OCI-LY7 (cell line): ENCODE measurements at regions not wholly inside any gene's neighbourhood (a gene's known extent, or its start where the extent isn't known, plus 50 kb on each side); places are given as distances from the start of the nearest gene placed in this dataset.

ENCODE experiments used
- BruUV-seq: library from RNA; stranded (reverse); fragments of 400-500 nt; replicated peaks from 2 replicates; lab custom pipeline; 2021; lab: Mats Ljungman, UMichigan
- CTCF ChIA-PET: fragments of 300-600 bp; sonication (Branson Sonifier 250); formaldehyde crosslinking; loops from one replicate; lab custom pipeline; 2022; ENCODE audit warnings: antibody characterized with exemption; ENCODE audit not compliant: unreplicated experiment; lab: Charles Lee
- POLR2A ChIA-PET: fragments of 300-600 bp; sonication (Branson Sonifier 250); formaldehyde crosslinking; loops from one replicate; lab custom pipeline; 2022; ENCODE audit warnings: antibody characterized with exemption; lab: Charles Lee
- DNase-seq: peaks from one replicate; pipeline ENCODE4 v3.0.0-alpha.2; 2015; ENCODE audit warnings: low spot score
- H2AFZ ChIP-seq: fragments of 200-600 bp; sonication (generic), shearing (Covaris generic); 2 replicates; pipeline ENCODE4 v1.6.1; 2014; ENCODE audit warnings: mild to moderate bottlenecking, antibody characterized with exemption, low read length, moderate library complexity
- H3K27ac ChIP-seq: fragments of 200-600 bp; sonication (generic); 2 replicates; pipeline ENCODE4 v1.5.1; 2014; ENCODE audit warnings: mixed run types, low read depth, mild to moderate bottlenecking, moderate library complexity, low read length, inconsistent platforms; ENCODE audit not compliant: poor library complexity, severe bottlenecking
- H3K36me3 ChIP-seq: fragments of 200-600 bp; sonication (generic); 2 replicates; pipeline ENCODE4 v1.6.1; 2014; ENCODE audit warnings: mild to moderate bottlenecking, antibody characterized with exemption, low read length, moderate library complexity, mixed read lengths; ENCODE audit not compliant: insufficient read depth
- H3K4me1 ChIP-seq: fragments of 200-600 bp; sonication (generic); 2 replicates; pipeline ENCODE4 v1.5.1; 2014; ENCODE audit warnings: mild to moderate bottlenecking, low read length; ENCODE audit not compliant: insufficient read depth, poor library complexity, severe bottlenecking
- H3K4me2 ChIP-seq: fragments of 200-600 bp; sonication (generic); 2 replicates; pipeline ENCODE4 v1.6.1; 2014; ENCODE audit warnings: mild to moderate bottlenecking, low read length
- H3K4me3 ChIP-seq: fragments of 200-600 bp; sonication (generic); 2 replicates; pipeline ENCODE4 v1.5.1; 2014; ENCODE audit warnings: mild to moderate bottlenecking, low read depth, low read length; ENCODE audit not compliant: poor library complexity, severe bottlenecking
- H3K79me2 ChIP-seq: fragments of 200-600 bp; sonication (generic); 2 replicates; pipeline ENCODE4 v1.6.1; 2016; ENCODE audit warnings: low read depth, mild to moderate bottlenecking, low read length, moderate library complexity, mixed read lengths; ENCODE audit not compliant: insufficient read depth
- H3K9me2 ChIP-seq: fragments of 200-600 bp; sonication (generic); 2 replicates; pipeline ENCODE4 v1.6.1; 2016; ENCODE audit warnings: mild to moderate bottlenecking, low read length, mixed read lengths; ENCODE audit not compliant: insufficient read depth
- H3K9me3 ChIP-seq: fragments of 200-600 bp; sonication (generic); 2 replicates; pipeline ENCODE4 v1.6.1; 2014; ENCODE audit warnings: mild to moderate bottlenecking, mixed run types, low read length, mixed read lengths
- H4K20me1 ChIP-seq: fragments of 200-600 bp; sonication (generic); 2 replicates; pipeline ENCODE4 v1.6.1; 2014; ENCODE audit warnings: mild to moderate bottlenecking, antibody characterized with exemption, low read length, moderate library complexity, mixed read lengths; ENCODE audit not compliant: insufficient read depth
- EZH2phosphoT487 ChIP-seq: fragments of 200-600 bp; sonication (generic); IDR thresholded peaks from 2 replicates; pipeline ENCODE4 v1.6.1; 2018; ENCODE audit warnings: low read depth, borderline replicate concordance, mild to moderate bottlenecking, mixed run types, antibody characterized with exemption, low read length, moderate library complexity, mixed read lengths
- intact Hi-C: fragments of 100-400 bp; cut with micrococcal nuclease; formaldehyde crosslinking; loops from one replicate; pipeline ENCODE4 v1.10.0; 2022; ENCODE audit not compliant: unreplicated experiment
- TF ChIP-seq, protein P1 (sequence below): fragments of 200-600 bp; sonication (generic); conservative IDR thresholded peaks from 2 replicates; pipeline ENCODE4 v1.5.1; 2014; ENCODE audit warnings: mild to moderate bottlenecking, antibody characterized with exemption, low read length, moderate library complexity, mixed read lengths

GRCh38 chr10:110416776-110417711 lies 80.7 kb upstream of the DUSP5 start:
- TF ChIP-seq, protein P1, sequence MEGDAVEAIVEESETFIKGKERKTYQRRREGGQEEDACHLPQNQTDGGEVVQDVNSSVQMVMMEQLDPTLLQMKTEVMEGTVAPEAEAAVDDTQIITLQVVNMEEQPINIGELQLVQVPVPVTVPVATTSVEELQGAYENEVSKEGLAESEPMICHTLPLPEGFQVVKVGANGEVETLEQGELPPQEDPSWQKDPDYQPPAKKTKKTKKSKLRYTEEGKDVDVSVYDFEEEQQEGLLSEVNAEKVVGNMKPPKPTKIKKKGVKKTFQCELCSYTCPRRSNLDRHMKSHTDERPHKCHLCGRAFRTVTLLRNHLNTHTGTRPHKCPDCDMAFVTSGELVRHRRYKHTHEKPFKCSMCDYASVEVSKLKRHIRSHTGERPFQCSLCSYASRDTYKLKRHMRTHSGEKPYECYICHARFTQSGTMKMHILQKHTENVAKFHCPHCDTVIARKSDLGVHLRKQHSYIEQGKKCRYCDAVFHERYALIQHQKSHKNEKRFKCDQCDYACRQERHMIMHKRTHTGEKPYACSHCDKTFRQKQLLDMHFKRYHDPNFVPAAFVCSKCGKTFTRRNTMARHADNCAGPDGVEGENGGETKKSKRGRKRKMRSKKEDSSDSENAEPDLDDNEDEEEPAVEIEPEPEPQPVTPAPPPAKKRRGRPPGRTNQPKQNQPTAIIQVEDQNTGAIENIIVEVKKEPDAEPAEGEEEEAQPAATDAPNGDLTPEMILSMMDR: no peak
- TF ChIP-seq EZH2phosphoT487: no peak
- H2AFZ ChIP-seq: no peak overlapping the region
- H3K79me2 ChIP-seq: no peaks in the 10 kb centered on the region
- CTCF ChIA-PET: interaction anchor here (0.6 kb wide), 1 partner anchor 63 kb away, joined by 3 read pairs; no protein-coding TSS in a partner anchor
- H3K9me3 ChIP-seq: peaks cover 8% of the 10 kb centered on the region; the same call in 1 of the 2 replicates
- no peak overlapping the region for H3K4me2 ChIP-seq
- H3K27ac ChIP-seq: no peak overlapping the region
- no peak overlapping the region for H3K4me3 ChIP-seq
- DNase-seq: no peak
- no peaks in the 10 kb centered on the region for H3K9me2 ChIP-seq
- POLR2A ChIA-PET: interaction anchor here (0.6 to 2.6 kb wide), 7 partner anchors 9 to 112 kb away, joined by 3 to 16 read pairs (median 5); no protein-coding TSS in a partner anchor
- intact Hi-C loops: no loop called here
- H3K4me1 ChIP-seq: peaks cover 76% of the 10 kb centered on the region
- peaks cover 4% of the 10 kb centered on the region; the same call in 1 of the 2 replicates for H3K36me3 ChIP-seq
- no peaks in the 10 kb centered on the region for H4K20me1 ChIP-seq
- no TSS peak for BruUV-seq

- no peak overlapping the region for H2AFZ ChIP-seq
- no TSS peak for BruUV-seq
- peaks cover 8% of the 10 kb centered on the region; the same call in 1 of the 2 replicates for H3K9me3 ChIP-seq
- no peaks in the 10 kb centered on the region for H4K20me1 ChIP-seq
- TF ChIP-seq, protein P1: no peak
- no peak for TF ChIP-seq EZH2phosphoT487
- no peak overlapping the region for H3K4me3 ChIP-seq
- H3K9me2 ChIP-seq: no peaks in the 10 kb centered on the region
- ChIA-PET CTCF (interaction anchor here (0.6 kb wide), 1 partner anchor 64 kb away, joined by 3 read pairs; no protein-coding TSS in a partner anchor), POLR2A (interaction anchor here (0.6 to 1.4 kb wide), 7 partner anchors 9 to 90 kb away, joined by 3 to 5 read pairs (median 3); no protein-coding TSS in a partner anchor)
- no peak for DNase-seq
- H3K79me2 ChIP-seq: no peaks in the 10 kb centered on the region
- H3K4me2 ChIP-seq: no peak overlapping the region
- peaks cover 4% of the 10 kb centered on the region; the same call in 1 of the 2 replicates for H3K36me3 ChIP-seq
- peaks cover 75% of the 10 kb centered on the region for H3K4me1 ChIP-seq
- intact Hi-C loops: no loop called here
- H3K27ac ChIP-seq: no peak overlapping the region
Measured at GRCh38 chr10:110418218-110418617, 79.5 kb upstream of the DUSP5 start.
